HG03575 (cell line): ENCODE measurements at regions not wholly inside any gene's neighbourhood (a gene's known extent, or its start where the extent isn't known, plus 50 kb on each side); places are given as distances from the start of the nearest gene placed in this dataset.
A peak's percentile ranks its signal among the peaks of the same experiment; 100 is the strongest.
"Not testable (repeated sequence)": the region's sequence is repeated elsewhere in the genome, so short reads cannot be mapped to it uniquely, and the experiment has no call there.

Source experiments
- ATAC-seq: cut with Tn5 transposase; IDR thresholded peaks from one replicate; pipeline ENCODE4 v1.9.1; 2021; ENCODE audit not compliant: unreplicated experiment, insufficient number of reproducible peaks, low FRiP score; ENCODE audit errors: extremely low read depth

GRCh38 chr7:112986256-112987031 lies 100.2 kb downstream of the GPR85 start:
- no peak for ATAC-seq

GRCh38 chr7:112985377-112985987 lies 101.1 kb downstream of the GPR85 start:
- ATAC-seq: no peak

DNA sequence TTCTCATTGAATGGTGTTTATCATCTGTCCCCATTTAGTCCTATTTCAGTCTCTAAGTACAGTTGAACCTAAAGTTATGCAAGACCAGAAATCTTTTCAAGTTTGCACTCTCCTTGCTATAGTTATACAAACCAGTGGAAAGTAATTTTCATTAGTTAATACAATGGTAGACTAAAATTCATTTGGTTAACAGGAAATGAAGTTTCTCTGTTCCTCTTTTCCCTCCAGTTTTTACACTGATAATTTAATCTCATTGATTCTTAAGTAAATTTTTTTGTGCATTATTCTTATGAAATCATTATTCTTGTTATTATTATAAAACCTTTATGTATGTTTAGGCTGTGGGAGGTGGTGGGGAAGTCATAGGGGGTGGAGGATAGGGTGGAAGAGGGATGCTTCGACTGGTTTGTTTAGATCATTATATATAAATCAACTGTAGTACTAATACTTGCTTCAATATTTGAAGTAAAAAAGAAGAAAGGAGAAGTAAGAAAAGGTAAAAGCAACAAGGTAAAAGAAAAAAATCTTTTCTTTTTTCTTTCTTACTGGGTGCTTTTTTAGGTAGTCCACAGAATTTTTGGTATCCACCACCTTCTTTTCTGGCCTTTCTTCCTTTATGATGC lies 104.1 kb downstream of the GPR85 start:
- peak; percentile 71 for ATAC-seq

GRCh38 chr7:112981966-112982365 lies 104.7 kb downstream of the GPR85 start:
- ATAC-seq: no peak

- ATAC-seq: not testable (repeated sequence)
Observed at GRCh38 chr7:112979055-112979454, 107.6 kb downstream of the GPR85 start.

GRCh38 chr7:112977244-112977955 lies 109.2 kb downstream of the GPR85 start:
- not testable (repeated sequence) for ATAC-seq

GRCh38 chr7:112970771-112971170 lies 115.9 kb downstream of the GPR85 start:
- no peak for ATAC-seq

- ATAC-seq: no peak
Observed at GRCh38 chr7:112969946-112970345, 116.7 kb downstream of the GPR85 start.

DNA sequence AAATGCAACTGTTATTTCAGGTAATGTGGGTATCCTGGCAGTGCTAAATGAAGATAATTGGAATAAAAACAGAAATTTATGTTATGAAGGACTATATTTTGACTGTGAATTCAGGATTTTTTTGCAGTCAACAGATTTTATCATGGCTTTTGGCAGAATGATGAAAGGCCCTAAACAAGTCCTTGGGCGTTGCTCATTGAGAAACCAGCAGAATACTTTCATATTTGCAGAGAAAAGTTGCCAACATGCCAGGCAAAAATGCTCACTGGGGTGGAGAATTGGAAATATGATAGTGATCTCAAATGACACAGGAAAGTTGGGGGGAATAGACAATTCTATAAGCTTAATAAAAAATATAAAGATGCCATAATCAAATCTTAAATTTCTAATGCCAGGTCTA lies 121.1 kb downstream of the GPR85 start:
- no peak for ATAC-seq

GRCh38 chr7:112963634-112964033 lies 123.0 kb downstream of the GPR85 start:
- no peak for ATAC-seq

GRCh38 chr7:112962815-112963214 lies 123.8 kb downstream of the GPR85 start:
- no peak for ATAC-seq

- no peak for ATAC-seq
Observed at GRCh38 chr7:112959276-112959675, 127.4 kb downstream of the GPR85 start.

- no peak for ATAC-seq
Observed at GRCh38 chr7:112958775-112959174, 127.9 kb downstream of the GPR85 start.

DNA sequence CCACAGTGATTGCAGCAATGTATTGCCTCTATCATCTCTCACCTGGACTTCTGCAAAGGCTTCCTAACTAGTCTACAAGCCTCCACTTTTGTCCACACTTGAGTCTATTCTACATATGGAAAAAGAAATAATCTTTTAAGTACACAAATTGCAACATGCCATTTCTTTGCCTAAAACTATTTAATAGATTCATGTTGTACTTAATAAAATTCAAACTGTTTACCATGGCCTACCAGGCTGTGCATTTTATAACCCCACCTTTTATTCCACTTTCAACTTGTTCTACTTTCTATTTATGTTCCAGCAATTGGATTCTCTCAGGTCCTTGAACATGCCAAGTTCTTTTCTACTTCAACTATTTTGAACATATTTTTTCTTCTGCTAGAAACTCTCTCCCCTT lies 128.7 kb downstream of the GPR85 start:
- ATAC-seq: no peak

- ATAC-seq: not testable (repeated sequence)
Observed at GRCh38 chr7:112953031-112953430, 133.6 kb downstream of the GPR85 start.

DNA sequence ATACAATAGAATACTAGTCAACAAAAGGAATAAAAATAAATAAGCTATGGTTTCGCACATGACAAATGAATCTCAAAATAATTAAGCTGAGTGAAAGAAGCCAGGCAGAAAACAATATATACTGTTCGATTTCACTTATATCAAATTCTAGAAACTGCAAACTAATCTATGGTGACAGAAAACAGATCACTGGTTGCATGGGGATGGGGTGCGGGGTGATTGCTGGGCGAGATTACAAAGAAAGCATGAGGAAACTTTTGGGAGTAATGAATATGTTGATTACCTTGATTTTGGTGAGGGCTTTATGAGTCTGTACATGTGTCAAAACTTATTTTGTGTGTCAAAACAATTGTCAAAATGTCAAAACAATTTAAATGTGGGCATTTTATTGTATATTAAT lies 135.6 kb downstream of the GPR85 start:
- ATAC-seq: no peak

GRCh38 chr7:112949682-112950081 lies 136.9 kb downstream of the GPR85 start:
- not testable (repeated sequence) for ATAC-seq

GRCh38 chr7:112946350-112946749 lies 140.3 kb downstream of the GPR85 start:
- ATAC-seq: no peak

DNA sequence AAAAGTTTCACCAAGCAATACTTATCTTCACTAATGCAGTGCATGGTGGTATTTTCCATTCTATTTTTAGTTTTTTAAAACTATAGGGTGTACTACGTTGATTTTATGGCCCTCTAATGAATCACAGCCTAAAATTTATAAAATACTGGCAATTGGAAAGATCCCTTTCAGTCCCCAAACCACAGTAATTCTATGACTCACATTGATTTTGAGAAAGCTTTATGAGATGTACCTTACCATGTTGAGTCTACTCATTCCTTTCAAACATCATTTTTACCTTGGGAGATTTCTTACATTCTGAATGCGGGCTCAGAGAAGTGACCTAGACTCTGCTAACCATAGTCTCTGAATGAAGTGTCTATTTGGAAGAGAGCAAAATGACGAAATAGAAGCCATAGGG lies 141.6 kb downstream of the GPR85 start:
- no peak for ATAC-seq

GRCh38 chr7:112942981-112943380 lies 143.6 kb downstream of the GPR85 start:
- ATAC-seq: no peak
